ENCODE measurements at regions not wholly inside any gene's neighbourhood (a gene's known extent, or its start where the extent isn't known, plus 50 kb on each side); places are given as distances from the start of the nearest gene placed in this dataset.

GRCh38 chr4:82076359-82076758 is 297.4 kb downstream of the HNRNPD start:
- TF ChIP-seq, protein P1, sequence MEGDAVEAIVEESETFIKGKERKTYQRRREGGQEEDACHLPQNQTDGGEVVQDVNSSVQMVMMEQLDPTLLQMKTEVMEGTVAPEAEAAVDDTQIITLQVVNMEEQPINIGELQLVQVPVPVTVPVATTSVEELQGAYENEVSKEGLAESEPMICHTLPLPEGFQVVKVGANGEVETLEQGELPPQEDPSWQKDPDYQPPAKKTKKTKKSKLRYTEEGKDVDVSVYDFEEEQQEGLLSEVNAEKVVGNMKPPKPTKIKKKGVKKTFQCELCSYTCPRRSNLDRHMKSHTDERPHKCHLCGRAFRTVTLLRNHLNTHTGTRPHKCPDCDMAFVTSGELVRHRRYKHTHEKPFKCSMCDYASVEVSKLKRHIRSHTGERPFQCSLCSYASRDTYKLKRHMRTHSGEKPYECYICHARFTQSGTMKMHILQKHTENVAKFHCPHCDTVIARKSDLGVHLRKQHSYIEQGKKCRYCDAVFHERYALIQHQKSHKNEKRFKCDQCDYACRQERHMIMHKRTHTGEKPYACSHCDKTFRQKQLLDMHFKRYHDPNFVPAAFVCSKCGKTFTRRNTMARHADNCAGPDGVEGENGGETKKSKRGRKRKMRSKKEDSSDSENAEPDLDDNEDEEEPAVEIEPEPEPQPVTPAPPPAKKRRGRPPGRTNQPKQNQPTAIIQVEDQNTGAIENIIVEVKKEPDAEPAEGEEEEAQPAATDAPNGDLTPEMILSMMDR (optimal IDR thresholded peaks at IDR 0.05 in 1 of 3, IDR thresholded peaks at IDR 0.05 in 1 of 3, conservative IDR thresholded peaks at IDR 0.05 in 1 of 3; ENCODE audit: extremely low read depth in 1 of 3, insufficient read depth in 2 of 3, low read length in 3 of 3), result no peak
- TF ChIP-seq EZH2 (IDR thresholded peaks at IDR 0.05; ENCODE audit: low read length), result no peak
- dilution Hi-C loops (cut with MboI; ENCODE audit: extremely low pct_ligation_motif_present, low sequenced_read_pairs), result no loop called here
- no peaks in the 10 kb centered on the region for H3K27me3 ChIP-seq (ENCODE audit: control insufficient read depth, extremely low read depth, insufficient read depth, low read length)
- H3K36me3 ChIP-seq (ENCODE audit: control insufficient read depth in 2 of 2, extremely low read depth in 1 of 2, insufficient read depth in 2 of 2, low read length in 2 of 2), result no peaks in the 10 kb centered on the region
- H2AFZ ChIP-seq (ENCODE audit: control insufficient read depth, low read length), result no peak overlapping the region
- H3K9me1 ChIP-seq (ENCODE audit: control insufficient read depth, extremely low read depth, insufficient read depth, low read length), result no peaks in the 10 kb centered on the region
- no peak overlapping the region for H3K4me3 ChIP-seq (ENCODE audit: control insufficient read depth in 2 of 3, extremely low read depth in 1 of 3, insufficient read depth in 2 of 3, low read depth in 1 of 3, low read length in 3 of 3)
- no peaks in the 10 kb centered on the region for H3K79me2 ChIP-seq (ENCODE audit: control insufficient read depth, insufficient read depth, low read length)
- H4K20me1 ChIP-seq (ENCODE audit: control insufficient read depth, extremely low read depth, insufficient read depth, low read length), result no peaks in the 10 kb centered on the region
- no peaks in the 10 kb centered on the region for H3K4me1 ChIP-seq (ENCODE audit: control insufficient read depth, extremely low read depth, insufficient read depth, low read length)
- H3K9me3 ChIP-seq (ENCODE audit: control insufficient read depth, low read depth, low read length), result no peaks in the 10 kb centered on the region
- no peak for FAIRE-seq
- H3K4me2 ChIP-seq (ENCODE audit: control insufficient read depth, extremely low read depth, insufficient read depth, low read depth, low read length), result no peak overlapping the region
- H3K27ac ChIP-seq (ENCODE audit: control insufficient read depth, insufficient read depth, low read length), result no peak overlapping the region
- no peak for DNase-seq (ENCODE audit: low read depth, low spot score)
- no peak overlapping the region for H3K9ac ChIP-seq (ENCODE audit: control insufficient read depth, extremely low read depth, insufficient read depth, low read length)

DNA sequence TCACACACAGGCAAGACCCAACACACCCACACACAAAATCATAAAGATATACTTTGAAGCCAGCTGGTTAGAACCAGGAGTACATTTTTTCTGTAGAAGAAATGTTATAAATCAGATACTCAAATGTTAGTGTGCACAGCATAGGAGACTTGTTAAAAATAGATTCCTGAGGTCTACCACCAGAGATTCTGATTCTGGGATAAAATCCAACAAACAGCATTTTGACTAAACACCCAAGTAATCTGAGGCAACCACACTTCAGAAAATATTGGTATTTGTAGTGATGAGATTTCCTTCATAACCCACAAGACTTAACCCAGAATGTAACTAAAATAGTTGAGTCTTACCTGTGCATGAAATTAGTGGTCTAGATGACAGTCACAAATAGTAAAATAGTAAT is 301.8 kb downstream of the HNRNPD start:
- Histone ChIP-seq H3K27ac (ENCODE audit: control insufficient read depth, insufficient read depth, low read length) (no peak overlapping the region), H2AFZ (ENCODE audit: control insufficient read depth, low read length) (no peak overlapping the region), H4K20me1 (ENCODE audit: control insufficient read depth, extremely low read depth, insufficient read depth, low read length) (no peaks in the 10 kb centered on the region), H3K9ac (ENCODE audit: control insufficient read depth, extremely low read depth, insufficient read depth, low read length) (no peak overlapping the region), H3K4me1 (ENCODE audit: control insufficient read depth, extremely low read depth, insufficient read depth, low read length) (no peaks in the 10 kb centered on the region), H3K4me3 (ENCODE audit: control insufficient read depth in 2 of 3, extremely low read depth in 1 of 3, insufficient read depth in 2 of 3, low read depth in 1 of 3, low read length in 3 of 3) (no peak overlapping the region), H3K9me1 (ENCODE audit: control insufficient read depth, extremely low read depth, insufficient read depth, low read length) (no peaks in the 10 kb centered on the region), H3K79me2 (ENCODE audit: control insufficient read depth, insufficient read depth, low read length) (no peaks in the 10 kb centered on the region), H3K9me3 (ENCODE audit: control insufficient read depth, low read depth, low read length) (no peaks in the 10 kb centered on the region), H3K36me3 (ENCODE audit: control insufficient read depth in 2 of 2, extremely low read depth in 1 of 2, insufficient read depth in 2 of 2, low read length in 2 of 2) (no peaks in the 10 kb centered on the region), H3K4me2 (ENCODE audit: control insufficient read depth, extremely low read depth, insufficient read depth, low read depth, low read length) (no peak overlapping the region), H3K27me3 (ENCODE audit: control insufficient read depth, extremely low read depth, insufficient read depth, low read length) (no peaks in the 10 kb centered on the region)
- FAIRE-seq, result no peak
- DNase-seq (ENCODE audit: low read depth, low spot score), result no peak
- no peak for TF ChIP-seq EZH2 (IDR thresholded peaks at IDR 0.05; ENCODE audit: low read length)
- dilution Hi-C loops (cut with MboI; ENCODE audit: extremely low pct_ligation_motif_present, low sequenced_read_pairs), result no loop called here

- no peak overlapping the region for H3K27ac ChIP-seq (ENCODE audit: control insufficient read depth, insufficient read depth, low read length)
- no peaks in the 10 kb centered on the region for H3K9me3 ChIP-seq (ENCODE audit: control insufficient read depth, low read depth, low read length)
- DNase-seq (ENCODE audit: low read depth, low spot score) (no peak), FAIRE-seq (no peak)
- H3K79me2 ChIP-seq (ENCODE audit: control insufficient read depth, insufficient read depth, low read length), result no peaks in the 10 kb centered on the region
- H3K4me1 ChIP-seq (ENCODE audit: control insufficient read depth, extremely low read depth, insufficient read depth, low read length), result no peaks in the 10 kb centered on the region
- no peaks in the 10 kb centered on the region for H4K20me1 ChIP-seq (ENCODE audit: control insufficient read depth, extremely low read depth, insufficient read depth, low read length)
- dilution Hi-C loops (cut with MboI; ENCODE audit: extremely low pct_ligation_motif_present, low sequenced_read_pairs), result no loop called here
- H3K9ac ChIP-seq (ENCODE audit: control insufficient read depth, extremely low read depth, insufficient read depth, low read length), result no peak overlapping the region
- H3K27me3 ChIP-seq (ENCODE audit: control insufficient read depth, extremely low read depth, insufficient read depth, low read length), result no peaks in the 10 kb centered on the region
- no peaks in the 10 kb centered on the region for H3K36me3 ChIP-seq (ENCODE audit: control insufficient read depth in 2 of 2, extremely low read depth in 1 of 2, insufficient read depth in 2 of 2, low read length in 2 of 2)
- no peak overlapping the region for H2AFZ ChIP-seq (ENCODE audit: control insufficient read depth, low read length)
- no peaks in the 10 kb centered on the region for H3K9me1 ChIP-seq (ENCODE audit: control insufficient read depth, extremely low read depth, insufficient read depth, low read length)
- TF ChIP-seq EZH2 (IDR thresholded peaks at IDR 0.05; ENCODE audit: low read length), result no peak
- TF ChIP-seq, protein P1 (optimal IDR thresholded peaks at IDR 0.05 in 1 of 3, IDR thresholded peaks at IDR 0.05 in 1 of 3, conservative IDR thresholded peaks at IDR 0.05 in 1 of 3; ENCODE audit: extremely low read depth in 1 of 3, insufficient read depth in 2 of 3, low read length in 3 of 3), result no peak
- H3K4me3 ChIP-seq (ENCODE audit: control insufficient read depth in 2 of 3, extremely low read depth in 1 of 3, insufficient read depth in 2 of 3, low read depth in 1 of 3, low read length in 3 of 3), result no peak overlapping the region
- no peak overlapping the region for H3K4me2 ChIP-seq (ENCODE audit: control insufficient read depth, extremely low read depth, insufficient read depth, low read depth, low read length)
Measured at GRCh38 chr4:82069883-82070638, 303.7 kb downstream of the HNRNPD start.

Measured in keratinocyte (primary cell).